ENCODE measurements at regions not wholly inside any gene's neighbourhood (a gene's known extent, or its start where the extent isn't known, plus 50 kb on each side); places are given as distances from the start of the nearest gene placed in this dataset.

GRCh38 chr4:38609614-38610013 is 54.4 kb upstream of the KLF3 start:
- no peak for DNase-seq

- no peak for DNase-seq
These were observed 53.5 kb upstream of the KLF3 start for GRCh38 chr4:38610521-38610920.

- DNase-seq: no peak
These were observed 53.0 kb upstream of the KLF3 start for GRCh38 chr4:38610966-38611431.

GRCh38 chr4:38611676-38612075 is 52.3 kb upstream of the KLF3 start:
- no peak for DNase-seq

- DNase-seq: no peak
These were observed 51.2 kb upstream of the KLF3 start for GRCh38 chr4:38612646-38613414.
